OCI-LY3 (cell line): ENCODE measurements at regions not wholly inside any gene's neighbourhood (a gene's known extent, or its start where the extent isn't known, plus 50 kb on each side); places are given as distances from the start of the nearest gene placed in this dataset.

Source experiments
- H2AFZ ChIP-seq: fragments of 200-600, 300-600 bp; shearing (Covaris generic); 2 replicates; pipeline ENCODE4 v1.6.0; 2014; ENCODE audit warnings: antibody characterized with exemption, low read depth, low read length
- H3K27ac ChIP-seq: fragments of 200-600, 300-600 bp; sonication (generic); 2 replicates; pipeline ENCODE4 v1.5.1; 2014; ENCODE audit warnings: mild to moderate bottlenecking, low read length, moderate library complexity, mixed read lengths
- H3K27me3 ChIP-seq: fragments of 200-600, 300-600 bp; sonication (generic); 2 replicates; pipeline ENCODE4 v1.6.1; 2014; ENCODE audit warnings: low read depth, low read length, mixed read lengths
- H3K36me3 ChIP-seq: fragments of 200-600, 300-600 bp; sonication (generic); replicated peaks from 2 replicates; pipeline ENCODE3; 2014; ENCODE audit warnings: low read depth, low read length, mixed read lengths
- H3K4me1 ChIP-seq: fragments of 300-600, 200-600 bp; sonication (generic); 2 replicates; pipeline ENCODE4 v1.6.1; 2014; ENCODE audit warnings: low read length, mixed read lengths
- H3K4me2 ChIP-seq: fragments of 200-600, 300-600 bp; sonication (generic); 2 replicates; pipeline ENCODE4 v1.6.1; 2014; ENCODE audit warnings: low read length, mixed read lengths
- H3K4me3 ChIP-seq: fragments of 300-600, 200-600 bp; sonication (generic); 2 replicates; pipeline ENCODE4 v1.5.1; 2014; ENCODE audit warnings: antibody characterized with exemption, mild to moderate bottlenecking, low read length, moderate library complexity
- H3K79me2 ChIP-seq: fragments of 300-600, 200-600 bp; shearing (Covaris generic); 2 replicates; pipeline ENCODE4 v1.6.1; 2014; ENCODE audit warnings: mild to moderate bottlenecking, low read length, mixed read lengths
- H3K9ac ChIP-seq: fragments of 300-600, 200-600 bp; shearing (Covaris generic); 2 replicates; pipeline ENCODE4 v1.6.0; 2014; ENCODE audit warnings: mild to moderate bottlenecking, low read length, moderate library complexity
- H3K9me3 ChIP-seq: fragments of 200-600, 300-600 bp; shearing (Covaris generic); 2 replicates; pipeline ENCODE4 v1.6.1; 2014; ENCODE audit warnings: low read length, mixed read lengths; ENCODE audit not compliant: insufficient read depth
- H4K20me1 ChIP-seq: fragments of 200-600, 300-600 bp; sonication (generic); 2 replicates; pipeline ENCODE4 v1.6.1; 2016; ENCODE audit warnings: low read length, mixed read lengths; ENCODE audit not compliant: insufficient read depth
- EZH2phosphoT487 ChIP-seq: fragments of 200-600 bp; shearing (Covaris generic); IDR thresholded peaks from 2 replicates; pipeline ENCODE4 v1.6.1; 2018; ENCODE audit warnings: antibody characterized with exemption, mixed run types, low read depth
- TF ChIP-seq, protein P1 (sequence below): fragments of 200-600, 300-600 bp; sonication (generic); IDR thresholded peaks from 2 replicates; pipeline ENCODE4 v1.5.1; 2014; ENCODE audit warnings: antibody characterized with exemption, low read length, low read depth

DNA sequence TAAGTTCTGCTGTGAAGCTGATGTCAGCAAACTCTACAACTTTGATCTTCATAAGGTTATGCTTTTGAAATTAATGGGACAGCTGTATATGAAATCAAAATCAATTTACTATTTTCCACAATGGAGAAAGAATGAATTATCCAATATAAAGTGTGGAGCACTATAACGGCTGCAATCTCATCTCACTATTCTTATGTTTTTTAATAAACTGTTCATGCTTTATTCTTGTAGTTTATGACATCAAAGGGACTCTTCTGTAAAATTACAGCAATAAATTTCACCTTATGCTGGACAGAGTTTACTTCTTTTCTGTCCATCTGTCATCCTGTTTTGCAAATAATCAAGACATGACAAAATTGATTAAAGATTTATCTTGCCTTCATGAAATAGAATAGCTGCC is 192.5 kb downstream of the TECRL start:
- no peak overlapping the region for H2AFZ ChIP-seq
- H3K9ac ChIP-seq = no peak overlapping the region
- no peaks in the 10 kb centered on the region for H3K9me3 ChIP-seq
- no peak overlapping the region for H3K4me2 ChIP-seq
- no peaks in the 10 kb centered on the region for H3K27me3 ChIP-seq
- no peak overlapping the region for H3K4me3 ChIP-seq
- H3K4me1 ChIP-seq = no peaks in the 10 kb centered on the region
- no peak for TF ChIP-seq EZH2phosphoT487
- TF ChIP-seq, protein P1, sequence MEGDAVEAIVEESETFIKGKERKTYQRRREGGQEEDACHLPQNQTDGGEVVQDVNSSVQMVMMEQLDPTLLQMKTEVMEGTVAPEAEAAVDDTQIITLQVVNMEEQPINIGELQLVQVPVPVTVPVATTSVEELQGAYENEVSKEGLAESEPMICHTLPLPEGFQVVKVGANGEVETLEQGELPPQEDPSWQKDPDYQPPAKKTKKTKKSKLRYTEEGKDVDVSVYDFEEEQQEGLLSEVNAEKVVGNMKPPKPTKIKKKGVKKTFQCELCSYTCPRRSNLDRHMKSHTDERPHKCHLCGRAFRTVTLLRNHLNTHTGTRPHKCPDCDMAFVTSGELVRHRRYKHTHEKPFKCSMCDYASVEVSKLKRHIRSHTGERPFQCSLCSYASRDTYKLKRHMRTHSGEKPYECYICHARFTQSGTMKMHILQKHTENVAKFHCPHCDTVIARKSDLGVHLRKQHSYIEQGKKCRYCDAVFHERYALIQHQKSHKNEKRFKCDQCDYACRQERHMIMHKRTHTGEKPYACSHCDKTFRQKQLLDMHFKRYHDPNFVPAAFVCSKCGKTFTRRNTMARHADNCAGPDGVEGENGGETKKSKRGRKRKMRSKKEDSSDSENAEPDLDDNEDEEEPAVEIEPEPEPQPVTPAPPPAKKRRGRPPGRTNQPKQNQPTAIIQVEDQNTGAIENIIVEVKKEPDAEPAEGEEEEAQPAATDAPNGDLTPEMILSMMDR = no peak
- H3K27ac ChIP-seq = no peak overlapping the region
- no peaks in the 10 kb centered on the region for H3K79me2 ChIP-seq
- no peaks in the 10 kb centered on the region for H4K20me1 ChIP-seq
- H3K36me3 ChIP-seq = no peaks in the 10 kb centered on the region

DNA sequence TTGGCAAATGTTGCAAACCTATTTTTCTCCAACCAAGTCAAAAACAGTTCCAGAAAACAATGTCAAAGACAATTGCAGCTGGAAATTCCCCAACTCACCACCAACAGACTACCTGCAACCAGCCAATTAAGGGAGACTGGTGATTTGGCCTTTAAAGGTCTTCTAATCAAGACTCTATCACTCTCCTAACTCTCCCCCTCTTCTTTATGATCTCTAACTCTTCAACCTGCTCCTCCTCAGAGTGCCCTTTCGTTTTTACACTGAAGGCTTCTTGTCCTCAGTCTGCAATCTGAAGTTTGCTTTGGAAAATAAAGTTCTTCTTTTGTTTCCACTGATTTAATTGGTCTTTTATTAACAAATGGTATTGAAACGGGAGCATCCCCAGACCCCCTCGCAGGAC is 203.9 kb downstream of the TECRL start:
- no peak overlapping the region for H3K27ac ChIP-seq
- H3K36me3 ChIP-seq = no peaks in the 10 kb centered on the region
- H3K4me3 ChIP-seq = no peak overlapping the region
- H3K9ac ChIP-seq = no peak overlapping the region
- TF ChIP-seq, protein P1 = no peak
- TF ChIP-seq EZH2phosphoT487 = no peak
- no peaks in the 10 kb centered on the region for H3K79me2 ChIP-seq
- no peaks in the 10 kb centered on the region for H3K4me1 ChIP-seq
- H4K20me1 ChIP-seq = no peaks in the 10 kb centered on the region
- H3K27me3 ChIP-seq = no peaks in the 10 kb centered on the region
- H3K9me3 ChIP-seq = no peaks in the 10 kb centered on the region
- H2AFZ ChIP-seq = no peak overlapping the region
- no peak overlapping the region for H3K4me2 ChIP-seq

DNA sequence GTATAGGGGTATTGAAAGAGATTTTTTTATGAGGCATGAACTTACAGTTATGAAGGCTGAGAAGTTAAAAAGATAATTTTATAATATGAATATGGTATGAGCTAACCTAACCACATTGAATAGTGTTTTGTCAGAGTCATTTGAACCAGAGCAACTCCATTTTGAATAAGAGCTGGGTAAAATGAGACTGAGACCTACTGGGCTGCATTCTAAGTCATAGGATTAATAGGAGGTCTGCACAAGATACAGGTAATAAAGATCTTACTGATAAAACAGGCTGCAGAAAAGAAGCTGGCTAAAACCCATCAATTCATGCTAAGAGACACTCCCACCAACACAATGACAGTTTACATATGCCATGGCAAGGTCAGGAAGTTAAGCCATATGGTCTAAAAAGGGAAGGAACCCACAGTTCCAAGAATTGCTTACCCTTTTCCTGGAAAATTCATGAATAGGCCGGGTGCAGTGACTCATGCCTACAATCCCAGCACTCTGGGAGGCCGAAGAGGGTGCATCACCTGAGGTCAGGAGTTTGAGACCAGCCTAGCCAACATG is 209.2 kb downstream of the TECRL start:
- no peaks in the 10 kb centered on the region for H4K20me1 ChIP-seq
- H3K27me3 ChIP-seq = no peaks in the 10 kb centered on the region
- H3K4me1 ChIP-seq = no peaks in the 10 kb centered on the region
- no peak overlapping the region for H3K4me3 ChIP-seq
- no peak overlapping the region for H3K9ac ChIP-seq
- H2AFZ ChIP-seq = no peak overlapping the region
- H3K79me2 ChIP-seq = no peaks in the 10 kb centered on the region
- TF ChIP-seq, protein P1 = no peak
- TF ChIP-seq EZH2phosphoT487 = no peak
- H3K27ac ChIP-seq = no peak overlapping the region
- no peak overlapping the region for H3K4me2 ChIP-seq
- H3K36me3 ChIP-seq = no peaks in the 10 kb centered on the region
- no peaks in the 10 kb centered on the region for H3K9me3 ChIP-seq

DNA sequence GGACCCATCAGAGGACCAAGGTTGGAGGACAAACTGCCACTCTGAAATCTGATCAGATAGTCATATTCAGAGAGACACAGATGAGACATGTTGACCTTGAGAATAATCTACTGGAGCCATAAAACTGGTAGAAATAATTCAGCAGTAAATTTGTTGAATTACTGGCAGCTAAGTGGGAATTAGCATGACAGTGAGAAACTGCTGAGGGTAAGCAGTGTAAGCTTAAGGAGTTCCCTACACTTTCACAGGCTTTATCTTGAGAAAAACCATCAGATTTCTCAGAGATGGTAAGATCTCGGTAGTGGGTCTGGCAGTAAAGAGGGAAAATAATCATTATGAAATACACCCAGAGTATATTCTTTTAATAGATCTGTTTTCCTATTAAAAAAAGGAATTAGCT is 213.7 kb downstream of the TECRL start:
- H3K4me2 ChIP-seq = no peak overlapping the region
- no peaks in the 10 kb centered on the region for H3K27me3 ChIP-seq
- no peaks in the 10 kb centered on the region for H3K36me3 ChIP-seq

More for the DNA sequence above, 213.7 kb downstream of the TECRL start:
- no peak overlapping the region for H3K4me3 ChIP-seq
- TF ChIP-seq, protein P1 = no peak
- TF ChIP-seq EZH2phosphoT487 = no peak
- H3K9ac ChIP-seq = no peak overlapping the region
- H3K9me3 ChIP-seq = no peaks in the 10 kb centered on the region
- no peak overlapping the region for H3K27ac ChIP-seq
- no peaks in the 10 kb centered on the region for H3K79me2 ChIP-seq
- no peaks in the 10 kb centered on the region for H3K4me1 ChIP-seq
- no peaks in the 10 kb centered on the region for H4K20me1 ChIP-seq
- H2AFZ ChIP-seq = no peak overlapping the region
